ENCODE measurements at regions not wholly inside any gene's neighbourhood (a gene's known extent, or its start where the extent isn't known, plus 50 kb on each side); places are given as distances from the start of the nearest gene placed in this dataset.

DNA sequence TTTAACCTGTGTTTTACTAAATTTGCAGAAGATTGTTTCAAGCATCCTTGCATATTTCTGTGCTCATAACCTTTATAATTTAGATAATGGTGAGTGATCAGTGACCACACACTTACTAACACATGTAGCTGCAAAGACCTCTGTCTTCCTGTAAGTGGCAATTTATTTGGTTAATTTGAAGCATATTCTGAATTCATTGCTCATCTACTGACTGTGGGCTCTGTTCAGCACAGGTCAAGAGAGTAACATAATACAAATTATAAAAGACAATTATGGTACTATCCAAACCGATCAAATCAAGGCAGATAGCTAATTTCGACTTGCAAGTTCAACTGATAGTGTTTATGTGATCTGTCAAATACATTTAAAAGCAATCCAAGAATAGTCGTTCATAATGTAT is 223.9 kb upstream of the FAM98A start:
- TF ChIP-seq, protein P1, sequence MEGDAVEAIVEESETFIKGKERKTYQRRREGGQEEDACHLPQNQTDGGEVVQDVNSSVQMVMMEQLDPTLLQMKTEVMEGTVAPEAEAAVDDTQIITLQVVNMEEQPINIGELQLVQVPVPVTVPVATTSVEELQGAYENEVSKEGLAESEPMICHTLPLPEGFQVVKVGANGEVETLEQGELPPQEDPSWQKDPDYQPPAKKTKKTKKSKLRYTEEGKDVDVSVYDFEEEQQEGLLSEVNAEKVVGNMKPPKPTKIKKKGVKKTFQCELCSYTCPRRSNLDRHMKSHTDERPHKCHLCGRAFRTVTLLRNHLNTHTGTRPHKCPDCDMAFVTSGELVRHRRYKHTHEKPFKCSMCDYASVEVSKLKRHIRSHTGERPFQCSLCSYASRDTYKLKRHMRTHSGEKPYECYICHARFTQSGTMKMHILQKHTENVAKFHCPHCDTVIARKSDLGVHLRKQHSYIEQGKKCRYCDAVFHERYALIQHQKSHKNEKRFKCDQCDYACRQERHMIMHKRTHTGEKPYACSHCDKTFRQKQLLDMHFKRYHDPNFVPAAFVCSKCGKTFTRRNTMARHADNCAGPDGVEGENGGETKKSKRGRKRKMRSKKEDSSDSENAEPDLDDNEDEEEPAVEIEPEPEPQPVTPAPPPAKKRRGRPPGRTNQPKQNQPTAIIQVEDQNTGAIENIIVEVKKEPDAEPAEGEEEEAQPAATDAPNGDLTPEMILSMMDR (IDR thresholded peaks at IDR 0.05) = no peak
- Mint-ChIP-seq H3K27me3 (no peaks in the 10 kb centered on the region), H3K9me3 (peaks cover 4% of the 10 kb centered on the region), H3K4me1 (no peaks in the 10 kb centered on the region), H3K36me3 (ENCODE audit: low read depth) (no peaks in the 10 kb centered on the region), H3K27ac (no peak overlapping the region), H3K4me3 (no peak overlapping the region)
- intact Hi-C loops (cut with micrococcal nuclease) = no loop called here
- ChIA-PET POLR2A (no interaction called here), CTCF (no interaction called here)
- ATAC-seq (ENCODE audit: low read depth) = no peak
- no peak for DNase-seq

DNA sequence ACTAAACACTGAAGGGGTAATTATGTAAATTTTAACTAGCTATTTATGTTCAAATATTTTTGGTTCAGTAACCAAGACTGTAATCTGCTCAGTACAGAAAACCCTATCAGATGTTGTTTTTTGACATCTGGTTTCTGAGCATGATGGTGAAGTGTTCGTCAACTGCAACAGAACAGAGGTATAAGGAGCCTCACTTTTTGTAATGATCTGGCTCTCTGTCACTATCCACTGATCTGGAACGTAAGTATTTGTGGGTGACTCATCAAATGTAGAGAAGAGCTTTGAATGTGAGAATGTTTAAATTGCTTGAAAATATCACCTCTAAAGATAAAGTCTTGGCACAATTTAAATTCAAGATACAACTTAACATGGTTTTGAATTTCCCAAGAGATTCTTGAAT is 213.6 kb upstream of the FAM98A start:
- Mint-ChIP-seq H3K27ac (no peak overlapping the region), H3K27me3 (no peaks in the 10 kb centered on the region), H3K4me3 (no peak overlapping the region), H3K36me3 (ENCODE audit: low read depth) (no peaks in the 10 kb centered on the region), H3K4me1 (no peaks in the 10 kb centered on the region), H3K9me3 (no peaks in the 10 kb centered on the region)
- DNase-seq (no peak), ATAC-seq (ENCODE audit: low read depth) (no peak)
- POLR2A ChIA-PET = no interaction called here
- TF ChIP-seq, protein P1 (IDR thresholded peaks at IDR 0.05) = no peak
- CTCF ChIA-PET = no interaction called here
- intact Hi-C loops (cut with micrococcal nuclease) = no loop called here

DNA sequence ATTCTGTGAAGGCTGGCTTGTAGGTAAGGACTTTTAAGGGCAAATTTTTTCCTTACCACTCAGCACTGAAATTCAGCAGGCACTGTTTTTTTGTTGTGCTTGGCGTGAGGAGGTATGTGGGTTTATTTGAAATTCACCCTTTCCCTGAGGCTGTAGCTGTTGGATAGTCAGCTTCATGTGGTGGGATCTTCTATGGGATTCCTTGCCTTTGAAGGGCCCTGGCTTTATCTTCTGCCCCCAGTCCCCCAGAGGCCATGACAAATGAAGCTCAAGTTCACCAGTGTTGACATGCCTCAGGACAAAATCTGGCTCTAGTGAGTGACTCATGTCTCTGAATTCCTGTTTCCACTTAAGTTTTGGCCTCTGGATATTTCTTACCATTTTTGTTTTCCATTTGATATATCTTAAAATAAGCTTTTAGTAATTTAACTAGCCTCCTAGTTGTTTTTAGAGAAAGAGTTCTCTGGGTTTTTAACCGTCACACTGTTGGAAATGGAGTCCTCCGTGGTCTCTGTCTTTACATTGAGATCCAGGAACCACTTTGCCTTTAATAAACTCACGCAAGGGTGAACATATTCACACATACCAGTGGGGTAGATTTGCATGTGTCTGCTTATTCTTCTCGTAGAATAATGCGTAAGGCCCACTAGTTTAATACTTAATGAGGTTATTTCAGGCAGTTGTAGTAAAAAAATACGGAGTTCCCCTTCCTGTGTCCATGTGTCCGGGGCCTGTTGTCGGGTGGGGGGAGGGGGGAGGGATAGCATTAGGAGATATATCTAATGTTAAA is 211.1 kb upstream of the FAM98A start:
- Mint-ChIP-seq H3K9me3 (no peaks in the 10 kb centered on the region), H3K4me3 (no peak overlapping the region), H3K27ac (no peak overlapping the region), H3K4me1 (no peaks in the 10 kb centered on the region), H3K36me3 (ENCODE audit: low read depth) (no peaks in the 10 kb centered on the region), H3K27me3 (no peaks in the 10 kb centered on the region)
- POLR2A ChIA-PET = no interaction called here
- CTCF ChIA-PET = no interaction called here
- DNase-seq (no peak), ATAC-seq (ENCODE audit: low read depth) (no peak)
- intact Hi-C loops (cut with micrococcal nuclease) = no loop called here
- TF ChIP-seq, protein P1 (IDR thresholded peaks at IDR 0.05) = no peak

DNA sequence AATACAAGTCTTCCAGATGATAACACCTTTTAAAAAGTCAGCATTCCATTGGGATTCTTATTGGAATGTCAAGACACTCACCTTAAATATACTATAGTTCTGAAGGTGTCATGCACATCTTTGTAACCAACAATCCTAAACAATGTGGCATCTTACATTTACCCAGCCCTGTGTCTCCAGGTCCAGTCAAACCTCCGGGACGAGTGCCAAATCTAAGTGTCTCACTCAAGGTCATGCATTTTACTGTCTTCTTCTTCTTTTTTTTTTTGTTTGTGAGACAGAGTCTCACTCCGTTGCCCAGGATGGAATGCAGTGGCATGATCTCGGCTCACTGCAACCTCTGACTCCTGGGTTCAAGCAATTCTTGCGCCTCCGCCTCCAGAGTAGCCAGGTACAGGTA is 206.9 kb upstream of the FAM98A start:
- H3K4me1 Mint-ChIP-seq = no peaks in the 10 kb centered on the region
- ATAC-seq (ENCODE audit: low read depth) = no peak
- H3K27me3 Mint-ChIP-seq = no peaks in the 10 kb centered on the region

DNA sequence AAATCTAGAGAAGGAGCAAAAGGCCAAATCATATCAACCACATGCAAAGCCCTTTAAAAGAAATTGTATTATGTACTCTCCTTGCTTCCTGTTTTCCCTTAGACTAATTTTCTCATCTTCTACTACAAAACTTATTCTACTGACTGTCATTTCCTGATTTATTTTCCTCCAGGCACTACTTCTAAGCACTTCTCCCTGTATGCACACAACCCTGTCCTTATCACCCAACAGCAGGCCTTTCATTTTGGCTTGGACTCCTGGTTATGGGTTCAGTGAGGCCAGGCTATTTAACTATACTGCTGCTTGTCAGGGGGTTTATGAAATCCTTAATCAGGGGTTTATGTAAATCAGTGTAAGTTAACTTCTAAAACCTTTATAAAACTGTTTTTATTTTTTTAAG is 205.1 kb upstream of the FAM98A start:
- H3K27ac Mint-ChIP-seq = no peak overlapping the region
- ChIA-PET CTCF (no interaction called here), POLR2A (no interaction called here)
- no peaks in the 10 kb centered on the region for H3K4me1 Mint-ChIP-seq
- ATAC-seq (ENCODE audit: low read depth) (no peak), DNase-seq (no peak)
- H3K9me3 Mint-ChIP-seq = no peaks in the 10 kb centered on the region
- intact Hi-C loops (cut with micrococcal nuclease) = no loop called here
- H3K4me3 Mint-ChIP-seq = no peak overlapping the region
- TF ChIP-seq, protein P1 (IDR thresholded peaks at IDR 0.05) = no peak
- H3K36me3 Mint-ChIP-seq (ENCODE audit: low read depth) = no peaks in the 10 kb centered on the region
- H3K27me3 Mint-ChIP-seq = no peaks in the 10 kb centered on the region

More for the DNA sequence above, 206.9 kb upstream of the FAM98A start:
- CTCF ChIA-PET = no interaction called here
- Mint-ChIP-seq H3K4me3 (no peak overlapping the region), H3K36me3 (ENCODE audit: low read depth) (no peaks in the 10 kb centered on the region), H3K9me3 (no peaks in the 10 kb centered on the region), H3K27ac (no peak overlapping the region)
- POLR2A ChIA-PET = no interaction called here
- DNase-seq = no peak
- intact Hi-C loops (cut with micrococcal nuclease) = no loop called here
- TF ChIP-seq, protein P1 (IDR thresholded peaks at IDR 0.05) = no peak

All from activated B cell treated with CpG ODN at 0.5 μM for 24 hours (primary cell).